ENCODE measurements at regions not wholly inside any gene's neighbourhood (a gene's known extent, or its start where the extent isn't known, plus 50 kb on each side); places are given as distances from the start of the nearest gene placed in this dataset.

DNA sequence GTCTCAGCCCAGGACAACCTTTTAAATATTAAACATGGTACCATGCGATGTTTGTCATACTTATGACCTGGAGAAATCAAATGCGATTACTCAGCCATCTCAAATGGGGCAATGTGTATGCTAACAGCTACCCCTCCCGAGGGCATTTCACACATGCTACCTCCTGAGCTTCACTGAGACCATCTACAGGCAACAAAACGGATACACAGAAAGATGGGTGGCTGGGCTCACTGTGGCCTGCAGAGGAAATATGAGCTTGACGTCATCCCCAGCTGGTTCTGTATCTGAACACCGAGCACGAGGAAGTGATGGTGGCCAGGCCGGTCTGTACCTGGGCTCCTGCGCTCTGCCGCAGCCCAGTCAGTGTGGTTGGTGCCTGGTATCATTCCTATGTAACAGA is 374.3 kb downstream of the RPS24 start:
- TF ChIP-seq TAF1 (IDR thresholded peaks at IDR 0.05; ENCODE audit: borderline replicate concordance, insufficient read depth, low read length) (no peak), POLR2AphosphoS5 (IDR thresholded peaks at IDR 0.05; ENCODE audit: low read depth, low read length) (no peak)
